ENCODE measurements at regions not wholly inside any gene's neighbourhood (a gene's known extent, or its start where the extent isn't known, plus 50 kb on each side); places are given as distances from the start of the nearest gene placed in this dataset.

DNA sequence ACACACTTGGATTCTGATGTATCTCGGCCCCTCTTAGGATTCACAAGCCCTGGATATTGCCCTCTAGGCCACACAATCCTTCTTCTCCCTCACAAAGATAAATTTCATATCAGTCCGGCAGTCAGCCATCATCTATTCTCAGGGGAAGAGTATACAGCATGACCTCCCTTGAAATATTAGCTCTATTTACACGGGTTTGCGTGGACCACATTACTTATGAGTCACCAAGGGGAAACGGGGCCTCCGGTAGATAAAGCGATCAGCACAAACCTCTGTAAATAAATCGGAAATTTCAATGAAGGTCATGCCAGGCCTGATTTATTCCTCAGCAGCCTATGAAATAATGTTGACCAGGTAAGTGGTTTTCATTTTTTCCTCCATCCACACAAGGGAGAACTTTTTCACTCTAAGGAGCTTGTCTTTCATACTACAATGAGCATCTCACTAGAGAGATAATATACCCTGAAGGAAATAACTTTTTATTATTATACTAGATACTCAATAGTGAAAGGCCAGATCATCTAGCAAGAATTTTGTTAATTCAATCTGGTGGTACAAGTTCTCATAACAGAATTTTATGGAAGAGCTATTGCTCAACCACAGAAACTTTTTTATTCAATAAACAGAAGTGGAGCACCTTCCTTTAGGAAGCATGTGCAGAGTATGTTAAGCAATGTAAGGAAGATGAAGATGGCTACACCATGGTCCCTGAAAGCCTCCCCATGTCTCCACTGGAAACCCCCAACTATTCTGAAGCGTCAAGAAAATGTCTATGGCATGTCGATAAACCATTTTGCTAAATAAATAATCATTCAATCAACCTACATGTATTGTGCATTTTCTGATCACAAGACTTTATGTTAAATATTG is 125.2 kb upstream of the PIK3C3 start:
- no peak for DNase-seq (ENCODE audit: low read depth)

DNA sequence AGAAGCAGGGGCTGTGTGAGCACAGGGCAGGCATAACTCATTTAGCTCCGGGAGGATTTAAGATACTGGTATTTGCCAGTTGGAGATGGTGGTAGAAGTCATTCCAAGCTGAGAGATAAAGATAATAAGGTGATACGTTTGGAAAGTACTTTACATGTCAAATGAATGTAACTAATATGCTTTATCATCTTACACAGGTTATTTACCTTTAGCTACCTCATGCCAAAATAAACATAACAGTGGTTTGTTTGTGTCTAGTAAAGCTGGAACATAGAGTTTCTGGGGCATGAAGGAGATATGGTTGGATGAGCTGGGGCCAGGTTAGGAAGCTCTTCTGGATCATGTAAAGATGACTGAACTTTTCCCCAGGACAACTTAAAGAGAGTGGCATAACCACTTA is 126.9 kb upstream of the PIK3C3 start:
- DNase-seq (ENCODE audit: low read depth) = no peak

DNA sequence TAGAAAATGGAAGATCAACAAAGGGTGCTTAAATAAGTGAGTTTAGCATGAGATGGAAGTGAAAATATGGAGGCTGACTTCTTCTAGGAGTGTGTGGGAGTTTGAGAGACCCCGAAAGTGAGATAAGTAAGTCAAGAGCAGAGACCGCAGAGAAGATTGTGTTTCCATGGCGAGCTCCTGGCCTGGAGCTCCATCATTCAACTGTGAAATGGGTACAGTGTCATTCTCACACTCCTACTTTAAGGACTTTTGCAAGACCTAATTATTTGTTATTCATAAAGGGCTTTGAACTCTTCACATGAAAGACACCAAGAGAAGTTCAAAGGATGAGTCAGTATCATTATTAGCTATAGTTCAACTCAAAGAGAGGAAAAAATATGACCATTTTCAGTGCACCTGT is 134.2 kb upstream of the PIK3C3 start:
- no peak for DNase-seq (ENCODE audit: low read depth)

DNA sequence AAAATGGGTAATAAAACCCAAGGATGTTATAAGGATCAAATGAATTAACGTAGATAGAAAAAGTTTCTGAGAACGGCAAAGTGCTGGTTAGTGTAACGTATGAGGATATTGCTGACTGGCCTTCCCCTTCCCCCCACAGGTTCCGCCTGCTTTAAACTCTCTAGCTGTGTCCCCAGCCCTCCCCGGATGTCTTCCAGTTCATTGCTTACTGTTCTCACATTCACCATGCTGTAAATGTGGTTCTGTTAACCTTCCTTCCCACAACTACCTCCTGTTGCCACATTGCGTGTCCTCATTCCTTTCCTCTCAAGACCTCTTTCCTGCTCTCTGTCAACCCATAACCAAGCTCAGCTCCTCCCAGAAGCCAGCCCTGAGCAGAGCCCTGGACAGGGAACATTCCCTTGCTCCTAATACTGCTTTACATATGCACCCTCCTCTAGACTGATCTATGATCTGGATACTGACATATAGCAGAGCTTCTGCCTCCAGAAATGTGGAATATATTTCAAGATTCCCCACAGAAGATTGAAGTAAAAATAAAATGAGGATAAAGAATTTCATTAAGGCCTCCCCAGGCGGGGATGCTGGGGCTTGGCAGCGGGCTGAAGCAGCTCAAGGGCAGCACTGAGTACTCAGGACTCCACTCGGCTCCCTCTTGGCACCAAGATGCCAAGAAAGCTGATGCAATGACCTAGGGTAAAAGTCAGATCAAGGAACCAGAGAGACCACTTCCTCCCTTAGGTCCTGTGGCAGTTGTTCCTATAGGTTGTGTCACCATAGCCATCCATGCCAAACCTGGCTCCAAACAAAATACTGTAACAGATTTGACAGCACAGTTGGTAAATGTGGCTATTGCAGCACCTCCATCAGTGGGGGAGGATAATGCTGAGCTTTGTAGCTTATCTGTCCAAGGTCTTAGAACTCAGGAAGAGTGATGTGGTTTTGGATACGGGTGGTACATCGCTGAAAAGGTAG is 136.4 kb upstream of the PIK3C3 start:
- DNase-seq (ENCODE audit: low read depth) = no peak

DNA sequence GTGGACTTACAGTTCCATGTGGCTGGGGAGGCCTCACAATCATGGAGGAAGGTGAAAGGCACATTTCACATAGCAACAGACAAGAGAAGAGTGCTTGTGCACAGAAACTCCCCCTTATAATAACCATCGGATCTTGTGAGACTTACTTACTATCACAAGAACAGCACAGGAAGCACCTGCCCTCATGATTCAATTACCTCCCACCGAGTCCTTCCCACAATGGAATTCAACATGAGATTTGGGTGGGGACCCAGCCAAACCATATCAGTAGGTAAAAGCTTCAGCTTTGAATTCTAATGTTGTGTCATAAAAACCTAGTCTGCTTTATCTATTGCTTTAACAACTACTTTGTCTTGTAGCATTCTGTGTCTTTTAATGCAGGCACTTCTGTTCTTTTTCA is 140.4 kb upstream of the PIK3C3 start:
- no peak for DNase-seq (ENCODE audit: low read depth)

DNA sequence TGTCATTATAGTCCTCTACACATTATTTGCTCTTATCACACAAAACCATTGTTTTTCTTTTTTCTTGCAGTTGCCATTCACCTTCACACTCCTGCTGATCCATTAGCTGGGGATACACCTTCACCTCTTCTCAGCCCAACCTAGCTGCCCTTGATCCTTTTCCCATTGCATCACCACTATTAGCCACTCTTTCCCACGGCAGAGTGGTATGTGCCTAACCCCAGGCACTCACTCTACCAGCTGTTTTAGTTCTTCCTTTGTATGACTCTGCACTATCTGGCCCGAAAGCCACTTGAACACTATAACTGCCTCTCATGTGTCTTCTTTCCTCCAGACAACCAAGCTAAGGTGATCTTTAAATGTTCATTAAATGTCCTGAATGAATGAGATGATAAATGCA is 145.4 kb upstream of the PIK3C3 start:
- DNase-seq (ENCODE audit: low read depth) = no peak

DNA sequence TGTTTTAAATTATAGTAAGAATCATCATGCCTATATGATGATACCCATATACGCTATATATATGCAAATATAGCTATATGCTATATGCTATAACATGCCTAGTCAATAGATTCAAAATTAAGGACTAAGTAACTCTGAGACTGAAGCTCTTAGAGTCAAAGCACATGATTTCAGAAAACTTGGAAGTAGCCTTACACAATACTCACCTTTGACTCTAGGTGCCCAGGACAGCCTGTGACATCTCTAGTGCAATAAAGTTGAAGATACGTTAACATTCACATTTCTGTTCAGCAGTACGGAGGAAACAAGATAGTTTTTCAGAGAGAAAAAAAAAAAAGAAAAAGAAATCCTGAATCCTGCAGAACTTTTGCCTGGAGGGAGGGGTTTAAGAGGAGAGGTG is 149.7 kb upstream of the PIK3C3 start:
- no peak for DNase-seq (ENCODE audit: low read depth)

DNA sequence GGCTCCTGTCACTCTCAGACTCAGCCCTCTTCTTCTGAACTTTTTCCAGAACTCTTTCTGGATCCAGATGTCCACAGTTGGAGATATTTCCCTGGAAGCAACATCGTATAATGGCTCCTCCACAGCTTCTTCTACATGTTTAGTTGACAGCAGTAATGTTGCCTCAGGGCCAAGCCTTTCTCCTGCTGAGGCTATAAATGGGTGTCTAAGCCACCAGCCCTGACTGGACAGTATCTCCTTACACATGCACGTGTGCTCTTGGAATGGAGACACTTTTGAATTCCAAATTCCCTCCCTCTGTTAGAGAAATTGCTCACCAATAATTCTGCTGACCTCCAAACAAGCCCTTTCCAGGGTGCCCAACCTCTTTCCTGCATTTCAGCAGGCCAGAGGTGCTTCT is 156.2 kb upstream of the PIK3C3 start:
- no peak for DNase-seq (ENCODE audit: low read depth)

DNA sequence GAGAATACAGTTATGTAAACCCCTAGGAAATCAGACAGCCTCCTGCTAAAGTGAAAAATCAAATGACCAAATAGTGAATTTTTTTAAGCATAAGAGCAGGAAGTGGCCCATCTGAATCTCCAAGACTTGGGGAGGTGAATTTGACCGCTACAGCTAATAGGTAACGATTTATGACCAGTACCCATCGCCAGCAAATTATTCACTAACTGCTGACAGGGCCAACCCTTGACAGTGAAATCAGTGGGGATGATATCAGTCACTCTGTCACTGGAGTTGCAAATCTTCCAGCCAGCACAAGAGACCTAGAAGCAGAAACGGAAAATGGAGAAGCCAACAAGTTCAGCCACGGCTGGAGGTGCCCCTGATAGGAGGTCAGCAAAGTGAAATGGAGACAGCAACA is 164.3 kb upstream of the PIK3C3 start:
- DNase-seq (ENCODE audit: low read depth) = no peak

DNA sequence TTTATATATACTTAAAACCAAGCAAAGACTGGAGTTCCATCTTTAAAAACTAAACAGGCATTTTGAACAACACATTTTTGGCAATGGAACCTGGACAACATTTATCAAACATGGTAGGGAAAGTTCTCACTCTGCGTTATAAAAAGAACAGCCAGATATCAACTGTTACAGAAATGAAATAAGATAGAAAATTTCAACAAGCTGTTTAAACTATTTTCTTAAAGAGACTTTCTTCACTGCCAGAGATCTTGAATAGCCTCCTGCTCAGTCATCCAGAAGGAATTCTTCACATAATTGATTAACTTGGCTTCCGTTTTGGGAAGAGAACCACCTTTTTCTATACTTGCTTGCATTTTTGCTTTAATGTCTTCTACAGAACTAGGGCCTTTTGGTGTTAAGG is 166.0 kb upstream of the PIK3C3 start:
- no peak for DNase-seq (ENCODE audit: low read depth)

DNA sequence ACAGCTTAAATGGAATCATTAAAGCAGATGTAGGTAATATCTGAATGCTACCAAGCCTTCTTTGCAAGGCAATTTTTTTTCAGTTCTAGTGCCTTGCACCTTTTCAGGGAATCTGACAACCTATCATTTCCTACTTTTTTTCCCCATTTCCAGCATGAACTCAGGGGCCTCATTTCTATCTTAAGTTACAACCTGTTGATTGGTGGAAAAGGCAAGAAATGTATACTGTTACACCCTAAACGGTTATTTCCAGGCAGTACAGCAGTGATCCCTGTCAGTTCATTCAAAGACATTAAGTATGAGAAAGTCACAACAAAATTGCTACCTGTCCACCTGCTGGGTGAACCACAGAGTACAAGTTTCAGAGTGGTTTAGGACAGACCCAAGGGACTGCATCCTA is 171.2 kb upstream of the PIK3C3 start:
- no peak for DNase-seq (ENCODE audit: low read depth)

DNA sequence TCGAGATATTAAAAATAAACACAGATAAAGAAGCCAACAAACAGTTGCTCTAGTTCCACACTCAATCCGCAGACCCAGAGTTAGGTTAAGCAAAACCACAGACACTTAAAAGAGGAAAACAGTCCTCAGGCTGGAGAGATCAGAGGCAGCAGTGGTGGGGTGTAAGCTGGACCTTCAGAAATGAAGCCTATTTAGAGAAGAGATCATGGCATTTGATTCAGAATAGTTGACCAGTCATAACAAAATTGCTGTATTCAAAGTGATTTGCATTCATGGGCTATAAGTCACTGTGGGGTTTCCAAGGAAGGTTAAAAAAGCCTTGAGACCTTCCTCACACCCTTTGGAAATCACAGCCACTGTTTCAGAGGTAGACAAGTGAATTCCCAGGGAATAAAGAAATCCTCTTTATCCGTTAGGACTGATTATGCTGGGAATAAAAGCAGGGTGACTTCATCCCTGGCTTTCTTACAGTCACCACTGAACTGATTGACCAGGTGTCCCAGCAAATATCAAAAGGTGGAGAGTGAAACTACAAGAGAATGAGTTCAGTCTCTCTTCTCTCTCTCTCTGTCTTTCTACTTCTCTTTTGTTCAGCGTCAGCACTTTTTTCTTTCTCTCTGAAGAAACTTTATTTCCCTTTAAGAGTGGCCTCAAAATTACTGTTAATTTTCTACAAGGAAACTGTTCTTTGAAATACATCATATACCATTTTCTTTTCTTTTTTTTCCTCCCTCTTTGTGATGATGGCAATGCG is 171.8 kb upstream of the PIK3C3 start:
- DNase-seq (ENCODE audit: low read depth) = no peak

DNA sequence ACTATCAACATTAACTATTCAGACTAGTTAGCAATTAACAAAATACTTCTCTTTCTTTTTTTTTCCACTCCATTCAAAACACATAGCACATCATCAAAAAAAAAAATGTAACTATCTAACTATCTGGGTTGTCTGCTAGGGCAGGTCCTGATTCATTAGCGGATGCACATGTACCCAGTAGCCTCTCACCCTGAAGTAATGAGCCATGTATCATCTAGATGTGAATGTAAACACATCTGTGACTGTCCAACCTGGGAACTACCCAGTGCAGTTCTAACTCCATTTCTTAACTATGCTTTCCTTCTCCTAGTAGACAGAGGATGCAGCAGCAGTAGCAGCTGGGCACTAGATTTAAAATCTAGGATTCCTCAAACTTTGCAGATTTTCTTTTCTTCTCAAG is 183.1 kb upstream of the PIK3C3 start:
- DNase-seq (ENCODE audit: low read depth) = no peak

DNA sequence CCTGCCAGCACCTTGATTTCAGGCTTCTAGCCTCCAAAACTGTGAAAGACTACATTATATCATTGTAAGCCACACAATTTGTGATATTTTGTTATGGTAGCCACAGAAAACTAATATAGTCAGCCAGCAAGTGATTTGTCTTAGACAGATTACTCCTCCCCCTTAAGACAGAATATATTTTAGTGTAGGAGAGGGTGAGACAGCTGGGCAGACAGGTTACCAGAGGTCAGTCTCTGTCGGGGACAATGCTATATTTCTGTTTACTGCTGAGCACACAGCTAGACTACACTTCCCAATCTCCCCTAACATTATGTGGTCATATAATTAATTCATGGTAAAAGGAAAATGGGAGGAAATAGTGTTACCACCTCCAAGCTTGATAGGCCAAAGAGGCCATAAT is 185.8 kb upstream of the PIK3C3 start:
- DNase-seq (ENCODE audit: low read depth) = no peak

DNA sequence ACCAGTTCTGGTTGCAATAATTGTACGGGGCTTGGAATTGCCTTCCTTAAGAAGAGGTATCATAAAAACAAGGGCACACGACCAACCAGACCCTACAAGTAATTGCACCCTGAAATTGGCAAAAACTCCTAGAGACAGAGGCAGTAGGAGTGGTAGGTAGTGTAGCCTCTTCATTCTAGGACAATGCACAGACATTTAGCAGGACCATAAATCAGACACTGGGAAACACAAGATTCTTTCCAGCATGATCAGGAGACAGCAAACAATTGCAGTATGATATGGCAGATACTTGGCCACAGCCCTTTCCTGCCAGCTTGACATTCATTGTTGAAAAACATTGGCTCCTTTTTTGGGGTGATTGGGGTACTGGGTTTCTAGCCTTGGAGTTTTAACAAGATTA is 186.6 kb upstream of the PIK3C3 start:
- DNase-seq (ENCODE audit: low read depth) = no peak

DNA sequence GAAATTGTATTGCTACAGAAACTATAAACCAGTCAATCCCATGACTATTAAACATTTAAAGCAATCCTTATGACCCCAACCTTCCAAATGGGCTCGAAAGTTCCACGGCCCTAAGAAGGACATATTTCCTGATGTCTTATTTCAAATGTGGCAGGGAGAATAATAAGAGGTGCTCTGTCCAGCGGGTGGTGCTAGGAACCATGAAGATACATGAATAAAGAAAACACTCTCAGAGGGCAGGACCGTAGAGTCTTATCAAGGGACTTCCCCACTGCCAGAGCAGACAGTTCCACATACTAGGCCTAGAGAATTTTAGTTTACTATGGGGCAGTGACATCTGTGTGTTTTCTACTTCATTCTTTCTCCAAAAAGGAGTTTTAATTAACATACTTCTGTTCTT is 187.1 kb upstream of the PIK3C3 start:
- no peak for DNase-seq (ENCODE audit: low read depth)

DNA sequence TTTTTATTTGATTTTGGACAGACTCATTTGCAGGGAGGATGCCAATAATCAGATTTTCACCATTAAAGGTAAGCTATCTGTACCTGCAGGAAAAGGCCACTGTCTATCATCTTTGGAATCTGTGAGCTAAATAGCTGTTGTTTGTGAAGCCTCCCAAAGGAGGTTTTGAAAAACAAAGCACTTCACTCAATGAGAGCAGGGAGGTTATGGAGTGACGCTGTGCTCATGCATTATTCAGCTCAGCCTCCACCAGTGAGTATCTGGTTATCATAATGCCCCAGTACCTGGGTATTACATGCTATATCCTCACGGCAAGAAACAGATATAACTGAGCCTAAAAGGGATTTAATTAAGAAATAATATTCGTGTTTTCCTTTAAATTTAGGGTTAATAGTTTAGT is 189.6 kb upstream of the PIK3C3 start:
- DNase-seq (ENCODE audit: low read depth) = no peak

DNA sequence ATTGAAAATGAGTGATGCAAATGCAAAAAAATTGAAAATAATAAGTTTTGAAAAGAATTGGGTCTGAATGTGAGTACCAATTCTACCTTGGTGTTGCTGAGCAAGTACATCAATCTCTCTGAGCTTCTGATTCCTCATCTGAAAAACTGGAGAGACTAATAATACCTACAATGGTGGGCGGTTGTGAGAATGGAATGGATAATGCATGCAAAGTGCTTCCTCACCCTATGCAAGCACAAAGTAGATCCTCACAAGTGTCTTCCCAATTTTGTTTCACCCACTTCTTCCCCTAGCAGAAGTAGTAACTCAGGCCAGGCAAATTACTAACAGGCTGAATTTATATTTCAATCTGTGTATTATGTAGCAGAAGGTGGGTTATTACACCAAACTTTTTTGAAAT is 191.7 kb upstream of the PIK3C3 start:
- DNase-seq (ENCODE audit: low read depth) = no peak

DNA sequence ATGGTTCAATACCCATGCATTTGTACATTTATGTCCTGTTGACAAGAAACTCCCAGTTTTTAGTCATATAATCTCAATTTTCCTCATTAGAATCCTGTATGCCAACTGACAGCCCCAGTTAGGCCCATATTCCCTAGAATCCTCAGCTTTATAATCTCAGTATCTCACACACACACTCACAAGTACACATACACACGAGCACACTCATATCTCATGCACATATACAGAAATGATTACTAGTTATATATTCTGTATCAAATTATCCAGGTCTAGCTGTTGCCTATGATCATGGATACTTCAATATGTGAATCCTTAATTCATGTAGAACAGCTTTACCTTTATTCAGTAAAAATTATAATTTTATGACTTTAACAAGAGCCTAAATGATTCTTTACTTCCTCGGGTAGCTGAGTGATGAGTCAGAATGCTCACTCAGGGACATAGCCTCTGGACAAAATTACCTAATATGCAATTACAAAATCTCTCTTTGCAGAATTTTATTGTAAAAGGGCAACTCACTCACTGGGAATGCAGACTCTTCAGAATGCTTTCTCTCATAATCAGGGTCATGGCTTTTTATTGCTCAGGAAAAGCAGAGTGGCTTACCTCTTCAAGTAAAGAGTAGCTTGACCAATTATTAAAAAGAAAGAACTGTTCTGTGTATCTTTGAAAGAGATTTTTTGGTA is 193.6 kb upstream of the PIK3C3 start:
- DNase-seq (ENCODE audit: low read depth) = no peak

DNA sequence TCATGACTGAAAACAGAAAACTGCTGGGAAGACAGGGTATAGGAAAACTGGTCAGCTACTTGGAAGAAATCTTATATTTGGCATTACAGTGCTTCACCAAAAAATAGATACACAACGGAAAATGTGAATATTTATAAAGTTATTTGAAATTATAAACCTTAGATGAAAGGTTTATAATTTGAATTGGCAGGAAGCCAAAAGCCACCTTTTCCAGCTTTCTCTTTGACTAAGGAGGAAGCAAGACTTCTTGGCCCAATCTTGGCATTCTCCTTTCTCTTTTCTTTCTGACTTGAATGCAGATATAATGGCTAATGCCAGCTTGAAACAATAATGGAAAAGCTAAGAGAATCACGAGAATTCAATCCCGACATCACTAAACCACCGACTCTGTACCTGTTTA is 196.5 kb upstream of the PIK3C3 start:
- no peak for DNase-seq (ENCODE audit: low read depth)

DNA sequence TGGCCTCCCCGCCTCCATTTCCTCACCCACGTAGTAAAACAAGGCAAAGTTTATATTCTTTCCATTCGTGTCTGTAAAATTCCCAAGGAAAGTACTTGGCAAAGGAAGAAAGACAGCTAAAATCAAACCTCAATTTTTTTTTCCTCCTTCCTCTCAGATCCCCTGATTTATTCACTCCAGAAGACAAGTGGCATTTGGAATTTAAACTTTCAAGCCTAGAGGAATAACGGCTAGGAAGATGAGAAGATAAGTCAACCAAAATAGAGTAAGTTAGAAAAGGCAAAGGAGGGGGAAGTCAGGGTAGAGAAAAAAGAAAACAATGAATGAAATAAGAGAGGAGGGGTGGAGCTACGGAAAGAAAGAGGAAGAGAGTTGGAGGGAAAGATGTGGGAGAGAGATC is 198.9 kb upstream of the PIK3C3 start:
- DNase-seq (ENCODE audit: low read depth) = no peak

DNA sequence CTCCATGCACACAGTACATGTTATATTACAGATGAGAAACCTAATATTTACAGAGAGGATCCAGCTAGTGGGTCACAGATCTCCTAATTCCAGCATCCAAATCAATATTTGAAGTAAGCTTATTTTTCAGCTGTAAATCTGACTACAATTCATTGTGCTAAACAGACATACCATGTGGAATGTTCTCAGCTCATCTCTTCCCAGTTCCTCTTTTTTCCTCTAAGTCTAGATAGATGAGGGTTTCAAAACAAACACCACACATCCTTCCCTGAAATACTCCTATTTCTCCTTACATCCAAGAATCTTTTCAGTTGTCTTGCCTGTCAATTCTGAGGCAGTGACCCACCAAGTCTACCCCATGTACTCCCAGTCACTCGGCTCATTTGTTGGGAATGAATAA is 200.7 kb upstream of the PIK3C3 start:
- no peak for DNase-seq (ENCODE audit: low read depth)

All from stimulated activated CD4-positive, alpha-beta T cell treated with anti-CD3 and anti-CD28 coated beads, Interleukin-2, amount 100 ng/mL, for 4 hours (primary cell).